HG02884 (cell line): ENCODE measurements at regions not wholly inside any gene's neighbourhood (a gene's known extent, or its start where the extent isn't known, plus 50 kb on each side); places are given as distances from the start of the nearest gene placed in this dataset.
"Not testable (repeated sequence)": the region's sequence is repeated elsewhere in the genome, so short reads cannot be mapped to it uniquely, and the experiment has no call there.

Experiments
- ATAC-seq: cut with Tn5 transposase; IDR thresholded peaks from one replicate; pipeline ENCODE4 v1.9.1; 2021; ENCODE audit warnings: mild to moderate bottlenecking, moderate library complexity; ENCODE audit not compliant: unreplicated experiment

GRCh38 chr2:145383961-145384360 is 864.0 kb upstream of the ZEB2 start:
- no peak for ATAC-seq

- no peak for ATAC-seq
Observed at GRCh38 chr2:145380436-145381017, 860.6 kb upstream of the ZEB2 start.

GRCh38 chr2:145379934-145380333 is 860.0 kb upstream of the ZEB2 start:
- no peak for ATAC-seq

GRCh38 chr2:145374165-145374564 is 854.2 kb upstream of the ZEB2 start:
- ATAC-seq, result no peak

GRCh38 chr2:145367334-145367733 is 847.4 kb upstream of the ZEB2 start:
- not testable (repeated sequence) for ATAC-seq

GRCh38 chr2:145366341-145366740 is 846.4 kb upstream of the ZEB2 start:
- no peak for ATAC-seq

- no peak for ATAC-seq
Observed at GRCh38 chr2:145360129-145360790, 840.3 kb upstream of the ZEB2 start.

GRCh38 chr2:145359561-145359960 is 839.6 kb upstream of the ZEB2 start:
- no peak for ATAC-seq

GRCh38 chr2:145356056-145356455 is 836.1 kb upstream of the ZEB2 start:
- ATAC-seq, result no peak

GRCh38 chr2:145352484-145352883 is 832.6 kb upstream of the ZEB2 start:
- ATAC-seq, result no peak

- no peak for ATAC-seq
Observed at GRCh38 chr2:145351864-145352425, 832.0 kb upstream of the ZEB2 start.

GRCh38 chr2:145350011-145350410 is 830.1 kb upstream of the ZEB2 start:
- no peak for ATAC-seq

GRCh38 chr2:145344076-145344724 is 824.3 kb upstream of the ZEB2 start:
- no peak for ATAC-seq

GRCh38 chr2:145343287-145343686 is 823.4 kb upstream of the ZEB2 start:
- ATAC-seq, result no peak

GRCh38 chr2:145341536-145341935 is 821.6 kb upstream of the ZEB2 start:
- no peak for ATAC-seq

- ATAC-seq, result no peak
Observed at GRCh38 chr2:145339646-145340045, 819.7 kb upstream of the ZEB2 start.

GRCh38 chr2:145332210-145332898 is 812.4 kb upstream of the ZEB2 start:
- no peak for ATAC-seq

- ATAC-seq, result no peak
Observed at GRCh38 chr2:145329971-145330370, 810.1 kb upstream of the ZEB2 start.

- no peak for ATAC-seq
Observed at GRCh38 chr2:145325485-145325884, 805.6 kb upstream of the ZEB2 start.

- ATAC-seq, result no peak
Observed at GRCh38 chr2:145324748-145325147, 804.8 kb upstream of the ZEB2 start.

- no peak for ATAC-seq
Observed at GRCh38 chr2:145323512-145323911, 803.6 kb upstream of the ZEB2 start.
